Osteocyte (in vitro differentiated cells): ENCODE measurements at regions not wholly inside any gene's neighbourhood (a gene's known extent, or its start where the extent isn't known, plus 50 kb on each side); places are given as distances from the start of the nearest gene placed in this dataset.
"Not testable (repeated sequence)": the region's sequence is repeated elsewhere in the genome, so short reads cannot be mapped to it uniquely, and the experiment has no call there.

Experiments
- DNase-seq: peaks from one replicate; pipeline ENCODE4 v3.0.0; 2021; ENCODE audit warnings: mixed read lengths; ENCODE audit not compliant: unreplicated experiment; ENCODE audit errors: extremely low spot score
- H3K27ac Mint-ChIP-seq: one replicate; pipeline ENCODE4 v1.8.0; 2021; ENCODE audit warnings: mild to moderate bottlenecking, mixed read lengths; ENCODE audit not compliant: unreplicated experiment
- H3K27me3 Mint-ChIP-seq: one replicate; pipeline ENCODE4 v1.8.0; 2021; ENCODE audit warnings: mixed read lengths; ENCODE audit not compliant: unreplicated experiment
- H3K36me3 Mint-ChIP-seq: one replicate; pipeline ENCODE4 v1.8.0; 2021; ENCODE audit warnings: mixed read lengths; ENCODE audit not compliant: unreplicated experiment
- H3K4me1 Mint-ChIP-seq: one replicate; pipeline ENCODE4 v1.8.0; 2021; ENCODE audit warnings: mixed read lengths; ENCODE audit not compliant: unreplicated experiment
- H3K4me3 Mint-ChIP-seq: one replicate; pipeline ENCODE4 v1.8.0; 2021; ENCODE audit warnings: mild to moderate bottlenecking, moderate library complexity, mixed read lengths; ENCODE audit not compliant: unreplicated experiment
- H3K9me3 Mint-ChIP-seq: one replicate; pipeline ENCODE4 v1.8.0; 2021; ENCODE audit warnings: mixed read lengths; ENCODE audit not compliant: unreplicated experiment
- TF ChIP-seq, protein P1 (sequence below): fragments of 200-600 bp; sonication (generic); IDR thresholded peaks from 2 replicates; pipeline ENCODE4 v1.5.0; 2021; ENCODE audit warnings: antibody characterized with exemption, mild to moderate bottlenecking, moderate library complexity

DNA sequence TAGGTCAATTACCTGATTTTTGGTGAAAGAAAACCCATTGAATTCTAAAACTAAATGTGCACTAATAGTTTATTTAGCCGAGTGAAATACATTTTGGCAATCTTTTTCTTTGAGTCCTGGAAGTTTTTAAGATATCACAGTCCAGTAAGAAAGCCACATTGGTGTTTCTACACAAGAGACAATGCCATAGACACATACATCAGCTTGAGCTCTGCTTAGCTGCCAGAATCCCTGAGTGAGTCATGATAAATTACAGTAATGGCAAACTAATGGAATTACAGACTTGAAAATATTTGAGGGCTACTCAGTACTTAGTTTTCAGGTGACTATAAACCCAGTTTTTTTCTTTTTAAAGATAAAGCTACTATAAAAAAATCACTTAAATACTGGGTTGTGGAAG is 155.4 kb downstream of the OR4C45 start:
- Mint-ChIP-seq H3K4me1 (no peaks in the 10 kb centered on the region), H3K27me3 (no peaks in the 10 kb centered on the region), H3K36me3 (no peaks in the 10 kb centered on the region), H3K4me3 (no peak overlapping the region), H3K9me3 (peaks cover 59% of the 10 kb centered on the region), H3K27ac (no peak overlapping the region)
- TF ChIP-seq, protein P1, sequence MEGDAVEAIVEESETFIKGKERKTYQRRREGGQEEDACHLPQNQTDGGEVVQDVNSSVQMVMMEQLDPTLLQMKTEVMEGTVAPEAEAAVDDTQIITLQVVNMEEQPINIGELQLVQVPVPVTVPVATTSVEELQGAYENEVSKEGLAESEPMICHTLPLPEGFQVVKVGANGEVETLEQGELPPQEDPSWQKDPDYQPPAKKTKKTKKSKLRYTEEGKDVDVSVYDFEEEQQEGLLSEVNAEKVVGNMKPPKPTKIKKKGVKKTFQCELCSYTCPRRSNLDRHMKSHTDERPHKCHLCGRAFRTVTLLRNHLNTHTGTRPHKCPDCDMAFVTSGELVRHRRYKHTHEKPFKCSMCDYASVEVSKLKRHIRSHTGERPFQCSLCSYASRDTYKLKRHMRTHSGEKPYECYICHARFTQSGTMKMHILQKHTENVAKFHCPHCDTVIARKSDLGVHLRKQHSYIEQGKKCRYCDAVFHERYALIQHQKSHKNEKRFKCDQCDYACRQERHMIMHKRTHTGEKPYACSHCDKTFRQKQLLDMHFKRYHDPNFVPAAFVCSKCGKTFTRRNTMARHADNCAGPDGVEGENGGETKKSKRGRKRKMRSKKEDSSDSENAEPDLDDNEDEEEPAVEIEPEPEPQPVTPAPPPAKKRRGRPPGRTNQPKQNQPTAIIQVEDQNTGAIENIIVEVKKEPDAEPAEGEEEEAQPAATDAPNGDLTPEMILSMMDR, result no peak
- no peak for DNase-seq

DNA sequence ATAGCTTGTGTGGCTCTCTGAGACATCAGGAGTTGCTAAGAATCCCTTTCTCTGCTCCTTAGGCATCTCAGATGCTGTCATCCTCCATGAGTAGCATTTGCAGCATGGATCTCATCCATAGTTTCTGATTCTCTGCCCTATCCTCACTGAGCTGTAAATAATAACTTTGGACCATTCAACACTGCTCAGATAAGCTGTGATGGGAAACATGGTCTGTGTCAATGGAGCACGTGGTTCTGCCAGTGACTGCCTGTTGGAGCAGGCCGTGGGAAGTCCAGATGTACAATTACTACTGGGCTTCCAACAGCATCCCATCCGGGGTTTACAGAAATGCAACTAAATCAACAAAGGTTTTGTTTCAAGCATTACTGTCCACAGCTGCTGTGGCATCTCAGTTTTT is 160.1 kb downstream of the OR4C45 start:
- Mint-ChIP-seq H3K9me3 (peaks cover 60% of the 10 kb centered on the region), H3K36me3 (no peaks in the 10 kb centered on the region), H3K4me1 (no peaks in the 10 kb centered on the region), H3K4me3 (no peak overlapping the region), H3K27me3 (no peaks in the 10 kb centered on the region), H3K27ac (no peak overlapping the region)
- no peak for DNase-seq
- TF ChIP-seq, protein P1, result no peak

DNA sequence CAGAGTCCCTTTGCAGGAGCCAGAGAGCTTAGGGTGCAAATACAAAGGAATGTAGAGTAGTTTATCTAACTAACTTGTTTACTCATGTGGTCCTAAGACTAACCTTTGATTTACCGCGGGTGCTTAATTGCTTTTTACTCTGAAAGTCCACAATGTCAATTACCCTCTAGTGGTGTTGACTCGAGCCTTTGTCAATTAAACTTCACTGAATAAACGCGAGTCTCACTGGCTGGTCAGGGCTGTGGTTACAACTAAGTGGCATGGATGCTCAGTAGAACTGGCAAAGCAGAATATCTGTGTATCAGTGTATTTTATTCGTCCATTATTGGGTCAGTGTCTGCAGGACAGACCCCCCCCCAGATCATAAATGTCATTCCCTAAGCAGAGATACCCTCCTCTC is 181.7 kb downstream of the OR4C45 start:
- H3K27me3 Mint-ChIP-seq, result no peaks in the 10 kb centered on the region
- DNase-seq, result no peak
- no peaks in the 10 kb centered on the region for H3K36me3 Mint-ChIP-seq
- H3K9me3 Mint-ChIP-seq, result peaks cover 61% of the 10 kb centered on the region
- no peak overlapping the region for H3K4me3 Mint-ChIP-seq
- no peak overlapping the region for H3K27ac Mint-ChIP-seq
- TF ChIP-seq, protein P1, result no peak
- no peaks in the 10 kb centered on the region for H3K4me1 Mint-ChIP-seq

DNA sequence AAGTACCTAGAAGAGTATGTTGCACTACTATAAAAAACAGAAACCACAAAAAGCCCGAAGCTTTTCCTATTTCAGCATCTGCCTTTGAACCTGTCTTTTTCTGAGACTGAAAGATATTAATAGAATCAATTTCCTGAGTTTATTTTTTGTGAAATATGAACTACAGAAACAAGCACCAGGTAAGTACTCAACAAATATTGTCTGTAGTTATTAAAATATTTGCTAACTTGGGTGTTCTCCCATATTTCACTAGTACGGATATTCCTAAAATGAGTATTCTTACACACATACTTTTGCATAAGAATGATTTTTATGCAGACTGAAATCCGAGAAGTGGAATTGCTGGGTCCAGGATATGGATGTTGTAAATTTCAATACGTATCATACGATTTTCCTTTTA is 188.0 kb downstream of the OR4C45 start:
- H3K27ac Mint-ChIP-seq, result no peak overlapping the region
- TF ChIP-seq, protein P1, result no peak
- H3K36me3 Mint-ChIP-seq, result no peaks in the 10 kb centered on the region
- no peaks in the 10 kb centered on the region for H3K27me3 Mint-ChIP-seq
- no peaks in the 10 kb centered on the region for H3K4me1 Mint-ChIP-seq
- no peak for DNase-seq
- H3K9me3 Mint-ChIP-seq, result peaks cover 33% of the 10 kb centered on the region
- H3K4me3 Mint-ChIP-seq, result no peak overlapping the region

DNA sequence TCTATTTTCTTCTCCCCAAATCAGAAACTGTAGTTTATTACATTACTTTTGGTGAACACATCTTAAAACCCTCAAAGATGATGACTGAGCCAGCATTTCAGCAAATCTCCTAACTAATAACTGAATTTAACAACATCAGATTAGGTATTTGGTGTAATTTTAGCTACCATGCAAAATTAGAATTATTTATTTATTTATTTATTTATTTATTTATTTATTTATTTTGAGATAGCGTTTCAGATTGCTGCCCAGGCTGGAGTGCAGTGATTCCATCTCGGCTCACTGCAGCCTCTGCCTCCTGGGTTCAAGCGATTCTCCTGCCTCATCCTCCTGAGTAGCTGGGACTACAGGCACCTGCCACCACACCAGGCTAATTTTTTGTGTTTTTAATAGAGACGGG is 205.7 kb downstream of the OR4C45 start:
- peaks cover 23% of the 10 kb centered on the region for H3K9me3 Mint-ChIP-seq
- DNase-seq, H3K36me3 Mint-ChIP-seq, H3K4me1 Mint-ChIP-seq, H3K27ac Mint-ChIP-seq, H3K27me3 Mint-ChIP-seq, H3K4me3 Mint-ChIP-seq: not testable (repeated sequence)

DNA sequence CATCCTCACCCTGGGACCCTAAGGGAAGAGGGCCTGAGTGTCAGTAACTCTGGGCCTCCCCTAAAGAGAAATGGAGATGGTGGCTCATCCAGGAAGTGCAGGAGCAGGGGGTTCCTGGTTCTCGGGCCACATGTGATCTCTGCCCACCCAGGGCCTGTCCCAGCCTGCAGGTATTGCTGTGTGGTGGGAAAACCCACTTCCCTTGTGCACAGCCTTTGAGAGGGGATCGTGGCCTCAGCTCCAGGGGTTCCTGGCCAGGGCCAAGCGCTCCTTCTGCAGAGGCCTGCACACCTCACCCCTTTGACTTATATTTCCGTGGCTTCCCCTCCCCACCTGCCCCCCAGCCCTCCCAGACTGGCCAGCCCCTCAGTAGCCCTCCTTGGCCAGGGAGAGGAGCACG is 213.5 kb downstream of the OR4C45 start:
- no peak overlapping the region for H3K4me3 Mint-ChIP-seq
- H3K36me3 Mint-ChIP-seq, result no peaks in the 10 kb centered on the region
- DNase-seq, result no peak
- TF ChIP-seq, protein P1, result no peak
- no peaks in the 10 kb centered on the region for H3K4me1 Mint-ChIP-seq
- no peak overlapping the region for H3K27ac Mint-ChIP-seq
- H3K9me3 Mint-ChIP-seq, result peaks cover 23% of the 10 kb centered on the region
- no peaks in the 10 kb centered on the region for H3K27me3 Mint-ChIP-seq
